ENCODE measurements at regions not wholly inside any gene's neighbourhood (a gene's known extent, or its start where the extent isn't known, plus 50 kb on each side); places are given as distances from the start of the nearest gene placed in this dataset.
A peak's percentile ranks its signal among the peaks of the same experiment; 100 is the strongest.
"Not testable (repeated sequence)": the region's sequence is repeated elsewhere in the genome, so short reads cannot be mapped to it uniquely, and the experiment has no call there.

GRCh38 chr10:25076506-25077177 lies 60.2 kb downstream of the THNSL1 start:
- DNase-seq = no peak

DNA sequence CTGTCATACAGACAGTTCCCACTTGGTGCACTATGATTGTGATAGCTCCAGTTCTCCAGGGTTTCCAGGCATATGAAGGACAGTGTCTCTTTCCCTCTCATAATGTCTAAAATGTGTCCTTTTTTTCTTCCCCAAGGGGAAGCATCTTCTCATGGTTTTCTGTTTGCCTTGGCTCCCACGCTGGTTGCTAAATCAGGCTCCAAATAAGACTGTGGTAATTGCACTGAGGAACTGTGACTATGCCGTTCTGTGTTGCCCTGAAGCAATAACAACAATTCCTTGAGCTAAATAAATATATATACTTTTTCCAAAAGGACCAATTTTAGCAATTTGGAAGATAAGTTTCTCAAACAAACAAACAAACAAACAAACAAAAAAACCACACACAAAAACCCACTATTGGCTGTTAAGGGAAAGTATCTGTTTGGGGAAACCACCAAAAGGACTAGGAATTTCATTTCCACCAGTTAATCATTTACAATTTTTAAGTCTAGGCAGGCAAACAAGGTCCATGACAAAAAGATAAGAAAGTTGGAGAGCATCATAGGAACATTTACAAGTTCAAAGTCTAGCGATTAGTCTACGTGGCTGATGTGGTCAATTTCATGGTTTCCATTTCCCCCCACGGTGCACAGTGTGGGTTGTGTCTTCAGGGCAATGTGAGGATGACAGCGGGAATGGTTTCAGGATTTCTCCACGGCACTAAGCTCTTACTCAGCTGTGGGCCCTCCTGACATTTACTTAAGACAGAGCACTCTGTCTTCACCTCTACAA lies 62.4 kb downstream of the THNSL1 start:
- no peak for DNase-seq

DNA sequence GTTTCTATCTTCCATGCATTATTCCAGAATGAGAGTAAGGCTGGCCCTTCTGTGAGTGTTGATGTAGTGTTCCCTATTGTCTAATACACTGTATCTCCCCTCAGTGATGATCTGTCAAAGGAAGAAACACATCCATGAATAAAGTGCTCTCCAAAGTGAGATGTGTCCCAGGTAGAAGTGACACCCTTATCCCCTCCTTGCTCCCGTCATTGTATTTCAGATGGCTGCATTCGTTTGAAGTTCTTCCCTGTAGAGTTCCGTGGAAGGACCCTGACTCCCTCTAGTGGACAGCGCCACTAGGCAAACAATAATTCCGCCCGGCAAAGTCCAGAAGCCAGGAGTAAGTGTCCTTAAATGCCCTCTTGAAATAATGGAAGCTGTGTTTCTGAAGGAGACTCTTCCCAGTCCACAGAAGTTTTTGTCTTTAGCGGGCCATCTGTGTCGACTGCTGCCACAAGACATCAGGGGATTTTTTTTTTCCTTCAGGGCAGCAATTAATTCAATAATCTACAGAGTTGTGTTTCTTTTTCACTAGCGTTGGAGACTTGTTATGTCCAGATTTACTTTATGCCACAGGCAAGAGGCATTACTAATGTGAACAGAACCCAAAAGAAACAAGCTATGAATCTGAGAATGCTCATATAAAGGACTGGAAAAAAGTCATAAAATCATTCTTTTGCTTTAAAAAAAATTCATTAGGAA lies 64.6 kb downstream of the THNSL1 start:
- peak in 52 of 56 donors; percentile 9 to 87 (median 75) for DNase-seq

DNA sequence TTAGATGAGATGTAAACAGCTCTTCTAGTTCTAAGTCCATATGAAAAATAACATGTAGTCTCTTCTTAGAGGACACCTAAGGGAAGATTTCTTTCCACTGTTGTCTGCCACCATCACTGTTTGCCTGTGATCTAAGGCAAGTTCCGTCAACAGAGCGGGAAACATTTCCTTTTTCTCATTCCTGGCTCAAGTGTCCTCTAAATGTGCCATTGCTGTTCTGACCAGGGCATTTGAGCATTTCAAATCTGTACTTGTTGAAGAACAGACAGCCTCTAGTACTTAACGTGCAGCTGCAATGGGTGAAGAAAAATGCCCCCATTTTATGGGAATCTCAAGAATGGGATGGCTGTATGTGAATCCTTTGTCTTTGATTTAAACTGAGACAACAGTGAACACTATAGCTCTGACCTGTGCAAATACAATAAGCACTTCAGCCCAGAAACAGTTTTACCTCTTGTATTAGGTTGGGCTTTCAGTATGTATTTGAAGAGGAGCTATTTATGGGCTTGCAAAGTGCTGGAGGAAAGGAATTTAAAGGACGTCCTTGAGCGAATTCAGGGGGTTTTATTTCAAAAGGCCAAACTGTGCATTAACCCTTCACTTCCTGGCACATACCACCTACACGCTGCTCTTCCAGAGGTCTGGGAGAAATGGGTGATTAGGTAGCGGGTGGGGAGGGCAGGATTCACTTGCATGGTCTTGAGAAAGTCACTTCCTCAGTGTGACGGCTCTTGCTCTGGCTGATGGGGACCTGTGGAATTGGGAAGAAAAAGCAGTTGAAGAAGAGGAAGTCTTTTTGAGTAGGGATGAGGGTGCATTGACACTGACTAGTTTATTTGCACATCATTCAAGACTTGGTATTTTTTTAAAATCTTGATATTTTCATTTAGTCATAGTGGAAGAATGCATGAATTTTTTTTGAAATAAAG lies 66.1 kb downstream of the THNSL1 start:
- DNase-seq = no peak

DNA sequence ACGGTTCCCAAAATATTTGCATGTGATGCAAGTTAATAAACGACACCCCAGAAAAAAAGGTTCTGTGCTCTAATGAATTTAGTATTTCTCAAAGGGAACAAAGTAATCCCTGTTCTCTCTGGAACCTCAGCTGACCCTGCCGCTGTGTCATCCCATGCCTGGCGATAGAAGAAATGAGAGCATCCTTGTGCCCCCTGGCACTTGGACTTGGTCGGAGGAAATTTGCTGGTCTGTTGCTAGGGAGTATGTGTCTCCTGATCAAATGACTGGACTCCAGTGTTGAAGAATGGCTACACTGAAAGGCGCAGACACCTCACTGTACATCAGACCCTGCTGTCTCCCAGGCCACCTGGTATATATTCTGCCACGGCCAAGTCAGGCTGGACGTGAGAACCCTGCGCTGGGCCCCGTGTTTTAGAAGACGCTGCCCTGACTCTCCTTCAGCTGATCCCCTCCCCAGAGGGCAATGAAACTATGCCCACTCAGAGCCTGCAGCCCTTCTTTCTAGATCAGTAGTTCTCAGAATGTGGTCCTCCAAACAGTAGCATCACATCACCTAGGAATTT lies 67.2 kb downstream of the THNSL1 start:
- peak in 33 of 56 donors; percentile 4 to 72 (median 29) for DNase-seq

- no peak for DNase-seq
These were observed 68.0 kb downstream of the THNSL1 start for GRCh38 chr10:25084447-25084846.

DNA sequence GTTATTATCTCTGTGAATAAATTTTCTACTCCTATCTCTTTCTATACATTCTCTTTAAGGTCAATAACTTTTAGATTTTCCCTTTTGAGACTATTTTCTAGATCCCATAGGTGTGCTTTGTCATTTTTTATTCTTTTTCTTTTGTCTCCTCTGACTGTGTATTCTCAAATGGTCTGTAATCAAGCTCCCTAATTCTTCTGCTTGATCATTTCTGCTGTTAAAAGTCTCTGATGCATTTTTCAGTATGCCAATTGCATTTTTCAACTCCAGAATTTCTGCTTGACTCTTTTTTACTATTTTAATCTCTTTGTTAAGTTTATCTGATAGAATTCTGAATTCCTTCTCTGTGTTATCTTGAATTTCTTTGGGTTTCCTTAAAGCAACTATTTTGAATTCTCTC lies 78.2 kb downstream of the THNSL1 start:
- no peak for DNase-seq

DNA sequence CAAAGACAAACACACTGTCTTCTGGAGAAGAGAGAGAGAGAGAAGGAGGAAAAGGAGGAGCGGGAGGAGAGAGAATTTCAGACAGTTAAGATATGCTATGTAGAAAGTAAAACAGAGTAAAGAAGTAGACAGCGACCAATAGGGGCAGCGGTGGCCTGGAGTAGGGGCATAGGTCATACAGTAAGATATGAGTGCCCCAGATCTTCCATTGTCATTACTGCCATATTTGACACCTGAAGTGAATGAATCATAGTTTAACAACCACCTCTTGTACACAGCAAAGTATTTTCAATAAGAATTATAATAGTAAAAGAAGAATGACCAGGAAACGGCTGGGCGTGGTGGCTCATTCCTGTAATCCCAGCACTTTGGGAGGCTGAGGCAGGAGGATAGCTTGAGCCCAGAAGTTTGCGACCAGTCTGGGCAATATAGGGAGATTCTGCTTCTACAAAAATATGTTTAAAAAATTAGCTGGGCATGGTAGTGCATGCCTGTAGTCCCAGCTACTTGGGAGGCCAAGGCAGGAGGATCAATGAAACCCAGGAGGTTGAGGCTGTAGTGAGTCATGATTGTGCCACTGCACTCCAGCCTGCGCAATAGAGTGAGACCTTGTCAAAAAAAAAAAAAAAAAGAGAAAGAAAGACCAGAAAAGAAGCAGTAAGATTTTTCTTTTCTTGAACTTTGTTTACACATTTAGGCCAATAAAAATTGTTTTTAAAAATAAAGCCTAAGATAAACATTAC lies 77.0 kb upstream of the GPR158 start:
- no peak for DNase-seq

GRCh38 chr10:25100141-25100540 lies 74.7 kb upstream of the GPR158 start:
- DNase-seq = no peak

- no peak for DNase-seq
These were observed 73.2 kb upstream of the GPR158 start for GRCh38 chr10:25101461-25102146.

DNA sequence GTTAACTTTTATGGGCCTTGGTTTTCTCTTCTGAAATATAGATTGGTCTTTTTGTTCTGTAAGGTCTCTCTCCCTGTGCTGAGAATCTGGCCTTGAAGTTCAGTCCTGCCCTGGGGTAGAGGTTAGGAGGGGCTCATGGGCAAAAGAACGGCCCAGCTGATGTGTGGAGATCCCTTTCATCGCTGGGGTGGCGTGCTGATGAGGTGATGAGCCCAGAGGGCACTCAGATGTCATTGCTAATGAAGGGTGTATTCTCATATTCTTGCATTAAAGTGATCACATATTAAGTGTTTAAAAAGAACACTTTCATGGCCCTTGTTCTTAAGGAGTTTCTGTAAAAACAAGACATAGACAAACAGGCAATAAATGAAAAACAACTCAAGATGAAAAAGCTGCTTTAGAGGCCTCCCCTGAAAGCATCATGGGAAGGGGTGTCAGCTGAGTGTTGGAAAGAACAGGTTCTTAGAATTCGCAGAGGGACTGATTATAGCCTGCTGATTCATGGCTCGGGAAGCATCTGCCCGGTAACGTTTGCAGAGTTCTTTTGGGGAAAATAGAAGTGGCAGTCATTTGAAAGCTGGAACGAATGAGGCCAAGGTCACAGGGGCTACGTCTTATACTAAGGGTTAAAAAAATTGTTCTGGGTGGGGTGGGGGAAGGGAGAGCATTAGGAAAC lies 72.5 kb upstream of the GPR158 start:
- DNase-seq = no peak

- DNase-seq = no peak
These were observed 71.1 kb upstream of the GPR158 start for GRCh38 chr10:25103703-25104102.

DNA sequence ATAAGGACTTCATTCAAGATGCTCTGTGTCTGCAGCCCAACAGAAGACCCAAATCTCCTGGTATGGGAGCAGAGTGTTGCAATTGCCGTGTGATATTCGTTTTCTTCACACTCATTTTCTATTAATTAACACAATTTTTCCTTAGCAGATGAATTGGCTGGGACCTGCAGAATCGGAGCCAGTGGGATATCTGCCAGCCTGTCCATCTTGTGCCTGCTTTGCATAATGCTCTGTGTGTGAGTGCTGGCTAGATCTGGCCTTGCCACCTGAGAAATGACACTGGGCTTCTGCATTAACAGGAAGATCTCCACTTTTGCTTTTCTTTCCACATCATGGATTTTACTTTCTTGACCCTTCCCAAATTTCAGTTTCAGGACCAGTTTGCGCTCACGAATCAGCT lies 70.4 kb upstream of the GPR158 start:
- no peak for DNase-seq

DNA sequence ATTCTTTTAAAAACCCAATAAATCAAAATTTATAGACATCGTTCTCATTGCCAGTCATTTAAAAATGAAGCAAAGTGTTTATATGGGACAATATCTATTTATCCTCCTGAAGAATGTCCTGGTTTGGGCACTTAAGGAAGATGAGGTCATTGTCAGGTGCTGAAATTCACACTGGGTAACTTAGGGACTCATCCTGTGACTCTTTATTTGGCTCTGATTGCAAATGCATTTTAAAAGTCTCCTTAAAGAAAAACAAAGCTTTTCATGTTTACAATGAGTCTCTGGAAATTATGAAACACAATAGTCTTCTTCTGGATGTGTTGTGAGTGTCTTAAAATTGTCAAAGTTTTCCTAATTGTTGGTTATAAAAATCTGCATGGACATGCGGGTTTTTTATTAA lies 69.5 kb upstream of the GPR158 start:
- DNase-seq = no peak

DNA sequence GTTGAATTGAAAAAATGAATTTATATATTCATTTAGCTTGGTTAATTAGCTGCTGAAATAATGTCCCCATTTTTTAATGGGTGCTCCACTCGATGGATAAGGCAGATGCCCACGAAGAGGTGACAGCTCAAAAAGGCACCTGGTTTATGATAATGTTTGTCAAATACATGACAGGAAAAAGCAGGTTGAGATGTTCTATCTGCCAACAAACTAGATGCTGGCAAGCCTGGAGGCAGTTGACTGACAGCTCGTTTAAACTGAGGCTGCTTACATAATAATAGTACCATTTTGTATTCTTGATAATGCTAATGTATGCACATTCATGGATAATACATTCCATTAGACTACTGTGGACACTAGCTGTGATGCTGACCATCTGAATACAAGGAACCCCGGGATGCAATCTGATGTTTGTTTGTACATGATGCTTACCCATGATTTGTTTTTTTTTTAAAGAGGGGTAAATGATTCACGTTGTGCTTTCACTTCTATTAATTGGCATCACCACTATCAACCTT lies 69.0 kb upstream of the GPR158 start:
- no peak for DNase-seq

DNA sequence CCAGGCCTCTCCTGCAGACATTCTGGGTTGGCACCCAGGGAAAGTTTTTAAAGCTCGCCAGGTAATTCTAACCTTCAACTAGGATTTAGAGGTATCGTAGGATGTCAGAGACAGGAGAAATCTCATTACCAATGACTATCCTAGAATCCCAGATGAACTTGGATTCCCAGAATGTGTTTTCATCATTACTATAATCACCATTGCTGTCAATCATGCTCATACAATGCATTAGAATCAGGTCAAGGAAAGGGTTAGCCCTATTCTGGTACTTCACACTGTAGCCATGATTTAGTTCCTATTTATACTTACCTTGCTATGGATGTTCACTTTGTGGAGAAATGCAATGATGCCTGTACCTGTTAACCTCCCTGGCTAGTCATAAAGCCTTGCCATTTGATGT lies 67.0 kb upstream of the GPR158 start:
- no peak for DNase-seq

GRCh38 chr10:25109896-25110295 lies 64.9 kb upstream of the GPR158 start:
- not testable (repeated sequence) for DNase-seq

DNA sequence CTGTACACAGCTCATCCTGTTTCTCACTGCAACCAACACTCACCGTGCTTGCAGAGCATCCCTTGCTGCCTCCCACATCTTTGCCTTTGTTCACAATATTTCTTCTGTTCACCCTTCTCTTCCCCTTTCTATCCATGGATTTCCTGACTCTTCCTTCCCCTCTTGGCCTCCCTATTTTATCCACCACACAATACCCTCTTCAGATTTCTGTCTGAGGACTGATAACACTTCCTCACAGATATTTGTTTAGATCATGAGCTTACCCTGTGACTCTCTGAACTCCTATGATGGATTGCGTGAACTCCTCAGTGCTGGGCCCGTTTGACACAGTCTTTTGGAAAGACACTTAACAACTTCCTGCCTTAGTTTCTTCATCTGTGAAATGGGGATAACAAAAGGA lies 62.8 kb upstream of the GPR158 start:
- DNase-seq = no peak

All from nucleus accumbens (tissue), 56 donors.